A673 (cell line): ENCODE measurements at regions not wholly inside any gene's neighbourhood (a gene's known extent, or its start where the extent isn't known, plus 50 kb on each side); places are given as distances from the start of the nearest gene placed in this dataset.

Experiments used
- BruUV-seq: library from RNA; stranded (reverse); fragments of 400-500 nt; replicated peaks from 2 replicates; lab custom pipeline; 2021; lab: Mats Ljungman, UMichigan
- CTCF ChIA-PET: fragments of 300-600 bp; sonication (Branson Sonifier 250); formaldehyde crosslinking; loops from one replicate; lab custom pipeline; 2022; ENCODE audit warnings: antibody characterized with exemption; lab: Charles Lee
- POLR2A ChIA-PET: fragments of 300-600 bp; sonication (Branson Sonifier 250); formaldehyde crosslinking; loops from one replicate; lab custom pipeline; 2022; ENCODE audit warnings: antibody characterized with exemption; ENCODE audit not compliant: low non-redundant PET; lab: Charles Lee
- DNase-seq: peaks from one replicate; pipeline ENCODE4 v3.0.0-alpha.2; 2015; ENCODE audit warnings: low spot score
- H3K27ac ChIP-seq: fragments of 200-600 bp; sonication (generic); 2 replicates; pipeline ENCODE4 v1.5.1; 2016; ENCODE audit warnings: mixed run types, low read depth, mild to moderate bottlenecking, mixed read lengths, antibody characterized with exemption, low read length; ENCODE audit not compliant: poor library complexity, severe bottlenecking
- H3K27me3 ChIP-seq: fragments of 200-600 bp; sonication (generic); replicated peaks from 2 replicates; pipeline ENCODE4 v1.6.1; 2017; ENCODE audit warnings: mixed run types, low read depth, mild to moderate bottlenecking, mixed read lengths, antibody characterized with exemption, low read length; ENCODE audit not compliant: insufficient read depth, poor library complexity
- H3K36me3 ChIP-seq: fragments of 200-600 bp; sonication (generic); 2 replicates; pipeline ENCODE4 v1.6.1; 2016; ENCODE audit warnings: mixed run types, mild to moderate bottlenecking, mixed read lengths, antibody characterized with exemption, low read length; ENCODE audit not compliant: insufficient read depth, poor library complexity, severe bottlenecking
- H3K4me1 ChIP-seq: fragments of 200-600 bp; sonication (generic); 2 replicates; pipeline ENCODE4 v1.6.1; 2017; ENCODE audit warnings: mixed run types, mild to moderate bottlenecking, mixed read lengths, antibody characterized with exemption, low read length; ENCODE audit not compliant: insufficient read depth, poor library complexity, severe bottlenecking
- H3K4me3 ChIP-seq: fragments of 200-600 bp; sonication (generic); 2 replicates; pipeline ENCODE4 v1.5.1; 2016; ENCODE audit warnings: low read depth, mixed run types, mild to moderate bottlenecking, mixed read lengths, low read length; ENCODE audit not compliant: poor library complexity, severe bottlenecking
- H3K9me3 ChIP-seq: fragments of 200-600 bp; sonication (generic); 2 replicates; pipeline ENCODE4 v1.6.1; 2016; ENCODE audit warnings: mixed run types, low read depth, mild to moderate bottlenecking, mixed read lengths, antibody characterized with exemption, low read length; ENCODE audit not compliant: poor library complexity, severe bottlenecking
- EZH2 ChIP-seq: fragments of 200-600 bp; sonication (generic); IDR thresholded peaks from 2 replicates; pipeline ENCODE4 v1.6.1; 2017; ENCODE audit warnings: borderline replicate concordance, low read depth, mild to moderate bottlenecking, mixed read lengths, antibody characterized with exemption, low read length; ENCODE audit not compliant: poor library complexity, severe bottlenecking
- intact Hi-C: fragments of 100-400 bp; cut with micrococcal nuclease; formaldehyde crosslinking; loops from one replicate; pipeline ENCODE4 v1.10.0; 2022; ENCODE audit not compliant: unreplicated experiment
- TF ChIP-seq, protein P1 (sequence below): fragments of 300-800, 200-600 bp; sonication (generic); conservative IDR thresholded peaks from 2 replicates; pipeline ENCODE4 v1.5.1; 2017; ENCODE audit warnings: low read depth, mild to moderate bottlenecking, antibody characterized with exemption, low read length, moderate library complexity, mixed read lengths

DNA sequence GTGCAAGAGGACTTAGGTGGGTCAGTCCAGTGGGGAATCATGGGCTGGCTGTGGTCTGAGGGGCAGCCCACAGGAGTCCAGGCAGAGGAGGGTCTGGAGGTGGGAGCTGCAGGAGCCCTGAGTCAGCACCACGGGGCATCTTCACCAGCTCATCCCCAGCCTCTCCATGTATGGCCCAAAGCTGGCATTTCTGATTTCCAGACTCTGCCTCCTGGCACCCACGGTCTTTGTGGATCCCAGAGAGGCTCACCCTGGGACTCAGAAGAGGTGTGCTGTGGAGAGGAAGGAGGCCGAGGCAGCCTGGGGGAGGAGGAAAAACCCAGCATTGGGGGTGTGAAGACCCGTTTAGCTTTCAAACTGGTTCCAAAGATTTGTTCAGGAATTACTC, 64.5 kb upstream of the KLF13 start:
- intact Hi-C loops: no loop called here
- Histone ChIP-seq H3K27me3 (no peaks in the 10 kb centered on the region), H3K36me3 (no peaks in the 10 kb centered on the region), H3K4me1 (no peaks in the 10 kb centered on the region), H3K4me3 (no peak overlapping the region), H3K27ac (no peak overlapping the region), H3K9me3 (no peaks in the 10 kb centered on the region)
- no TSS peak for BruUV-seq
- POLR2A ChIA-PET: no interaction called here
- CTCF ChIA-PET: no interaction called here
- no peak for TF ChIP-seq EZH2
- TF ChIP-seq, protein P1, sequence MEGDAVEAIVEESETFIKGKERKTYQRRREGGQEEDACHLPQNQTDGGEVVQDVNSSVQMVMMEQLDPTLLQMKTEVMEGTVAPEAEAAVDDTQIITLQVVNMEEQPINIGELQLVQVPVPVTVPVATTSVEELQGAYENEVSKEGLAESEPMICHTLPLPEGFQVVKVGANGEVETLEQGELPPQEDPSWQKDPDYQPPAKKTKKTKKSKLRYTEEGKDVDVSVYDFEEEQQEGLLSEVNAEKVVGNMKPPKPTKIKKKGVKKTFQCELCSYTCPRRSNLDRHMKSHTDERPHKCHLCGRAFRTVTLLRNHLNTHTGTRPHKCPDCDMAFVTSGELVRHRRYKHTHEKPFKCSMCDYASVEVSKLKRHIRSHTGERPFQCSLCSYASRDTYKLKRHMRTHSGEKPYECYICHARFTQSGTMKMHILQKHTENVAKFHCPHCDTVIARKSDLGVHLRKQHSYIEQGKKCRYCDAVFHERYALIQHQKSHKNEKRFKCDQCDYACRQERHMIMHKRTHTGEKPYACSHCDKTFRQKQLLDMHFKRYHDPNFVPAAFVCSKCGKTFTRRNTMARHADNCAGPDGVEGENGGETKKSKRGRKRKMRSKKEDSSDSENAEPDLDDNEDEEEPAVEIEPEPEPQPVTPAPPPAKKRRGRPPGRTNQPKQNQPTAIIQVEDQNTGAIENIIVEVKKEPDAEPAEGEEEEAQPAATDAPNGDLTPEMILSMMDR: no peak
- DNase-seq: no peak

DNA sequence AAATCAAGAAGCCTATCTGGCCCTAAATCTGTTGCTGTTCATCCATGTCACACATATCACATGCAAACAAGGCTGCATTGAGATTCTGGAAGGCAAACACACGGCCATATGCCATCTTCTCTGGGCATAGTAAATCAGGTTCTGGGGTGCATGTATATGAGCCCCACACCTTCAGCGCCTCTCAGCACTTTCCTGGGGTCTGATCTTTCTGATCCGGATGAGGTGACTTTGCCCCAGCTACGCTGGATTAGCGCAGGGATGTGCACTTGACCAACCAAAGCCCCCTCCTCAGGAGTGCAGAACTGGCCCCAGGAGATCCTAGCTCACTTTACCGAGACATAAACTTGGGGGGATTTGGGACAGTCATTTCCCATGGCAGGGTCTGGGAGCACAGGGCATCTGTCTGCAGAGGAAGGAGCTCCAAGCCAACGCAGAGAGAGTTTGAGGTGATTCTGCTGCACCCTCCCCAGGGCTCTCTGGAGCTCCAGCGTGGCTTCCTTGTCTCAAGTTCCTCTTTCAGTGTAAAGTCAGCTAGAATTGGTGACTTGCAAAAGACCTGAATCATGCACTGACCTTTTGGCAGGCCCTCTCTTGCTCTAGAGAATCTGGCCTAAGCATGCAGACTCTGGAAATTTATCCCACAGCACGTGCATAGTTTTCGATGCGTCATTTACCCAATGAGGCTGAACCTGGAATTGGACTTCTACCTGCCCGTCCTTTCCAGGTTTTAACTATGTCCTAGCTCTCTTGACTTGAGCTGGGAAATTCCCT, 63.5 kb upstream of the KLF13 start:
- Histone ChIP-seq H3K4me3 (no peak overlapping the region), H3K27ac (no peak overlapping the region), H3K36me3 (no peaks in the 10 kb centered on the region), H3K9me3 (no peaks in the 10 kb centered on the region), H3K27me3 (no peaks in the 10 kb centered on the region), H3K4me1 (no peaks in the 10 kb centered on the region)
- no peak for TF ChIP-seq EZH2
- TF ChIP-seq, protein P1: no peak
- BruUV-seq: no TSS peak
- intact Hi-C loops: no loop called here
- POLR2A ChIA-PET: no interaction called here
- DNase-seq: no peak
- CTCF ChIA-PET: no interaction called here

DNA sequence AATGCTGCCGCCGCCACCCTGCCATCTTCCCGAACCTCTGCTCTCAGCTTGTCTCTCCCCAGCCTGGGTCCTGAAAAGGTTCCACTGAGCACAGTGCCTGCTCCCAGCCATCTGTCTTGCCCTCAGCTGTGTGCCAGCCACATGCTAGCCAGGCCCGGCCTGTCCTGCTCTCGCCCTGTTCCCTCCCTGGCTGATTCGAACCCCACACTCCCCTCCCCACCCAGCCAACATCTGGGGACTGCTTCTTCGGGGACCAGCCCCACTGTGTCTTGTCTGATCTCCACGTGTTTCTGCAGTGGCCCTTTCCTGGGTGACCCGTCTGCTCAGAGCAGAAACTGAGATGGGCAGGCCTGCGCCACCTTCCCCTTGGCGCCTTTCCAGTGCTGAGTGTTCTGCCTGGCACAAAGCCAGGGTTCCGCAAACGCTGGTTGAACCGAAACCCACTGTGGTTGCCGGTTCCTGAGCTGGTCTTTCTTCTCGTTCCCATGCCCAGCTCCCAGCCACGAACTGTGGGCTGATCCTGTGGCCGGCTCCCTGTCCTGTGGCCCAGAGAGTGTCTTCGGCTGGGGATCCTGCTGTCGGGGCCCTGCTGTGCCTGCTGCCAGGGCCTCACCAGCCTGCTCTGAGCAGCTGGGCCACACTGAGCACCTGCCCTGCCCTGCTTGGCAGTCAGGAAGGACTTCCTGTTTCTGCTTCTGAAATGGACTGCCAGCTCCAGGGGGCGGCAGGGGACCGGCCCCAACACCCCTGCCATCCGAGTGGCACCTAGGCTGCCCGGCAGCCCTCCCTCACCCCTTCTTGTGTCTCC, 62.7 kb upstream of the KLF13 start:
- ChIA-PET POLR2A (no interaction called here), CTCF (interaction anchor here (0.6 kb wide), 1 partner anchor 66 kb away, joined by 4 read pairs; no protein-coding TSS in a partner anchor)
- Histone ChIP-seq H3K27me3 (no peaks in the 10 kb centered on the region), H3K36me3 (no peaks in the 10 kb centered on the region), H3K27ac (no peak overlapping the region), H3K4me3 (no peak overlapping the region), H3K4me1 (no peaks in the 10 kb centered on the region), H3K9me3 (no peaks in the 10 kb centered on the region)
- intact Hi-C loops: no loop called here
- no peak for TF ChIP-seq EZH2
- TF ChIP-seq, protein P1: no peak
- DNase-seq: peak; percentile 22
- BruUV-seq: no TSS peak
